Keratinocyte (primary cell): ENCODE measurements at regions not wholly inside any gene's neighbourhood (a gene's known extent, or its start where the extent isn't known, plus 50 kb on each side); places are given as distances from the start of the nearest gene placed in this dataset.

Source experiments
- EZH2 ChIP-seq: IDR thresholded peaks from one replicate; pipeline ENCODE4 v1.6.1; 2012; ENCODE audit warnings: inconsistent platforms, mild to moderate bottlenecking, low read length, moderate library complexity
- TF ChIP-seq, protein P1 (sequence below), 3 experiments: IDR thresholded peaks in 1 of 3; conservative IDR thresholded peaks in 1 of 3; optimal IDR thresholded peaks in 1 of 3; 2 replicates in 2 of 3; 3 replicates in 1 of 3; pipeline versions ENCODE3 to v1.5.1; 2011; ENCODE audit warnings: low read length in 3 of 3, mild to moderate bottlenecking in 3 of 3, moderate library complexity in 2 of 3, control low read depth in 1 of 3, inconsistent platforms in 1 of 3; ENCODE audit not compliant: insufficient read depth in 2 of 3; ENCODE audit errors: extremely low read depth in 1 of 3

DNA sequence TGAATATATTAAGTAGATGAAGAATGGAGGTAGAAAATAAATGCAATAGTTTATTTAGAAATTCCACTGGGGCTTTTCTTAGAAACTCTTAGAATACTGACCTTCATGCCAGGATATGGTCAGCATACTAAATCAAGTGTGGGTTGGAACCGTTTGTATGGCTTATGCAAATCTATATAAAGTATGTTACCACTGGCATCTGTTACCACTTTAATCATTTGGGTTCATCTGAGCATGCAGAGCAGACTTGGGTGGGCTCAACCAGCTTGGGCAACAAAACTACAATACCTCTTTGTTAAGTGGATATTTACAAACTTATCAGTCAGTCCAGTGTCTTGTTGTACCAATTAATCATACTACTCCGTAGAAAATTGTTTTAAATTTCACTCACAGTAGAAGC, 125.8 kb downstream of the CRPPA start:
- TF ChIP-seq, protein P1, sequence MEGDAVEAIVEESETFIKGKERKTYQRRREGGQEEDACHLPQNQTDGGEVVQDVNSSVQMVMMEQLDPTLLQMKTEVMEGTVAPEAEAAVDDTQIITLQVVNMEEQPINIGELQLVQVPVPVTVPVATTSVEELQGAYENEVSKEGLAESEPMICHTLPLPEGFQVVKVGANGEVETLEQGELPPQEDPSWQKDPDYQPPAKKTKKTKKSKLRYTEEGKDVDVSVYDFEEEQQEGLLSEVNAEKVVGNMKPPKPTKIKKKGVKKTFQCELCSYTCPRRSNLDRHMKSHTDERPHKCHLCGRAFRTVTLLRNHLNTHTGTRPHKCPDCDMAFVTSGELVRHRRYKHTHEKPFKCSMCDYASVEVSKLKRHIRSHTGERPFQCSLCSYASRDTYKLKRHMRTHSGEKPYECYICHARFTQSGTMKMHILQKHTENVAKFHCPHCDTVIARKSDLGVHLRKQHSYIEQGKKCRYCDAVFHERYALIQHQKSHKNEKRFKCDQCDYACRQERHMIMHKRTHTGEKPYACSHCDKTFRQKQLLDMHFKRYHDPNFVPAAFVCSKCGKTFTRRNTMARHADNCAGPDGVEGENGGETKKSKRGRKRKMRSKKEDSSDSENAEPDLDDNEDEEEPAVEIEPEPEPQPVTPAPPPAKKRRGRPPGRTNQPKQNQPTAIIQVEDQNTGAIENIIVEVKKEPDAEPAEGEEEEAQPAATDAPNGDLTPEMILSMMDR (optimal IDR thresholded peaks at IDR 0.05 in 1 of 3, IDR thresholded peaks at IDR 0.05 in 1 of 3, conservative IDR thresholded peaks at IDR 0.05 in 1 of 3; ENCODE audit: extremely low read depth in 1 of 3, insufficient read depth in 2 of 3, low read length in 3 of 3): no peak
- TF ChIP-seq EZH2: no peak
